IMR-90 (cell line): ENCODE measurements at regions not wholly inside any gene's neighbourhood (a gene's known extent, or its start where the extent isn't known, plus 50 kb on each side); places are given as distances from the start of the nearest gene placed in this dataset.

Experiments used
- BHLHE40 ChIP-seq: fragments of 150-350 bp; IDR thresholded peaks from 2 replicates; pipeline ENCODE4 v1.6.1; 2016; ENCODE audit warnings: mild to moderate bottlenecking, low read depth, low read length
- CTCF ChIP-seq: conservative IDR thresholded peaks from 2 replicates; pipeline ENCODE4 v1.5.1; 2012; ENCODE audit warnings: mild to moderate bottlenecking, low read depth, low read length, improper control_type of control experiment
- FOS ChIP-seq: fragments of 150-350 bp; IDR thresholded peaks from 2 replicates; pipeline ENCODE4 v1.6.1; 2016; ENCODE audit warnings: low read depth, low read length
- MAFK ChIP-seq: IDR thresholded peaks from 2 replicates; pipeline ENCODE4 v1.6.1; 2012; ENCODE audit warnings: low read depth, low read length, improper control_type of control experiment
- MAZ ChIP-seq: IDR thresholded peaks from 2 replicates; pipeline ENCODE4 v1.6.1; 2012; ENCODE audit warnings: low read depth, mild to moderate bottlenecking, low read length, improper control_type of control experiment, moderate library complexity, borderline replicate concordance
- POLR2A ChIP-seq: IDR thresholded peaks from 2 replicates; pipeline ENCODE4 v1.6.1; 2012; ENCODE audit warnings: mild to moderate bottlenecking, low read depth, low read length
- RAD21 ChIP-seq: IDR thresholded peaks from 2 replicates; pipeline ENCODE4 v1.6.1; 2012; ENCODE audit warnings: low read length, improper control_type of control experiment
- RCOR1 ChIP-seq: IDR thresholded peaks from 2 replicates; pipeline ENCODE4 v1.6.1; 2012; ENCODE audit warnings: mild to moderate bottlenecking, low read length, improper control_type of control experiment; ENCODE audit not compliant: insufficient replicate concordance
- RFX5 ChIP-seq: IDR thresholded peaks from 2 replicates; pipeline ENCODE4 v1.8.0; 2012; ENCODE audit warnings: low read depth, mild to moderate bottlenecking, low read length, moderate library complexity
- SMC3 ChIP-seq: fragments of 150-350 bp; IDR thresholded peaks from 2 replicates; pipeline ENCODE4 v1.6.1; 2016; ENCODE audit warnings: low read depth, mild to moderate bottlenecking, antibody characterized with exemption, low read length, moderate library complexity
- USF2 ChIP-seq: fragments of 150-350 bp; IDR thresholded peaks from 2 replicates; pipeline ENCODE4 v1.6.1; 2017; ENCODE audit warnings: mild to moderate bottlenecking, antibody characterized with exemption, low read length, low read depth

GRCh38 chr6:43876602-43877001, 106.6 kb downstream of the VEGFA start:
- no peak for TF ChIP-seq MAFK
- TF ChIP-seq CTCF, result no peak
- TF ChIP-seq SMC3, result no peak
- no peak for TF ChIP-seq RCOR1
- TF ChIP-seq BHLHE40, result no peak
- TF ChIP-seq RFX5, result no peak
- TF ChIP-seq RAD21, result no peak
- no peak for TF ChIP-seq POLR2A
- no peak for TF ChIP-seq USF2
- TF ChIP-seq MAZ, result no peak
- TF ChIP-seq FOS, result no peak
